Choroid plexus epithelial cell (primary cell): ENCODE measurements at regions not wholly inside any gene's neighbourhood (a gene's known extent, or its start where the extent isn't known, plus 50 kb on each side); places are given as distances from the start of the nearest gene placed in this dataset.

Experiments used
- DNase-seq: peaks from one replicate; pipeline ENCODE4 v3.0.0-alpha.2; 2010; ENCODE audit warnings: low read depth
- H3K4me3 ChIP-seq: 2 replicates; pipeline ENCODE4 v1.5.1; 2011; ENCODE audit warnings: low read depth, mild to moderate bottlenecking, control low read depth, low read length, moderate library complexity
- CTCF ChIP-seq: conservative IDR thresholded peaks from 2 replicates; pipeline ENCODE4 v1.5.1; 2011; ENCODE audit warnings: low read depth, mild to moderate bottlenecking, control low read depth, inconsistent platforms, low read length, moderate library complexity

DNA sequence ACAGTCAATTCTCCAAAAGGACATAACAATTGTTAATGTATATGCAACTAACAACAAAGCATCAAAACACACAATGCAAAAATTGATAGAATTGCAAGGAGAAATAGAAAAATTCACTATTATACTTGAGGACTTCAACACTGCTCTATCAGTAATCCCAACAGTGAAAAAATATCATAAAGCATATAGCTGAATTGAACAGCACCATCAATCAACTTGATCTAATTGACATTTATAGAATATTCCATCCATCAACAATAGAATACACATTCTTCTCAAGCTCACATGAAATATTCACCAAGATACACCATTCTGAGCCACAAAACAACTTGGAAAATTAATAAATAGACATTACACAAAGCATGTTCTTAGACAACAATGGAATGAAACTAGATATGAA, 60.1 kb upstream of the ASXL3 start:
- no peak for DNase-seq
- no peak for TF ChIP-seq CTCF
- no peak overlapping the region for H3K4me3 ChIP-seq

DNA sequence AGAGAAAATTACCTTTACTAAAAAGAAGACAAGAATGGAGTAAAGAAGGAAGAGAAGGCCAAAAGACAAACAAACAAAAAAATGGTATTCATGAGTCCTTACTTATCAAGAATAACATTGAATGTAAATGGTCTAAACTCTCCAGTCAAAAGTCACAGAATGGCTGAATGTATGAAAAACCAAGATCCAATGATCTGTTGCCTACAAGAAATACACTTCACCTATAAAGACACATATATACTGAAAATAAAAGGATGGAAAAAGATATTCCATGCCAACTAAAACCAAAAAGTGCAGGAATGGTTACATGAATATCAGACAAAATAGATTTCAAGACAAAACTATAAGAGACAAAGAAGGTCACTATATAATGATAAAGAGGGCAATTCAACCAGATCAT, 65.0 kb upstream of the ASXL3 start:
- DNase-seq = no peak
- TF ChIP-seq CTCF = no peak
- no peak overlapping the region for H3K4me3 ChIP-seq

DNA sequence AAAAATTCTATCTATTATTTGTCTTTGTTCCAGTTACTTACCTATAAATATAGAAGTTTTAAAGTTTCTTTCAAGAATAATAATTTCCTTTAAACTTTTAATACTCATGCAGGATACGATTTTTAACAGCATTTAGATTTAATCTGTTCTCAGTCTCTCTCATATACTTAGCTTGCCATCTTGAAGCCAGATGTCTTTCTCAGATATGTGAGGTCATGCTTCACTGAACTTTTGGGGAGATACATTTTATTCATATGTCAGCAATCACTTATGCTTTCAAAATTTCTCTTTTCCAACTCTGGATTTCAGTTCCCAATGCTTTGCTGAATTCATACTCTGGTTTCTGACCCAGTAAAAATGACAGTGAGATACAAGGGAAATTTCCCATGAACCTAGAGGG, 66.5 kb upstream of the CCDC178 start:
- no peak for TF ChIP-seq CTCF
- H3K4me3 ChIP-seq = no peak overlapping the region
- DNase-seq = no peak

- TF ChIP-seq CTCF = no peak
Observed at GRCh38 chr18:33505798-33506197, 65.3 kb upstream of the CCDC178 start.

GRCh38 chr18:33505297-33505696, 64.8 kb upstream of the CCDC178 start:
- TF ChIP-seq CTCF = no peak
- no peak overlapping the region for H3K4me3 ChIP-seq
- no peak for DNase-seq

More at GRCh38 chr18:33505798-33506197, 65.3 kb upstream of the CCDC178 start:
- DNase-seq = no peak
- no peak overlapping the region for H3K4me3 ChIP-seq

DNA sequence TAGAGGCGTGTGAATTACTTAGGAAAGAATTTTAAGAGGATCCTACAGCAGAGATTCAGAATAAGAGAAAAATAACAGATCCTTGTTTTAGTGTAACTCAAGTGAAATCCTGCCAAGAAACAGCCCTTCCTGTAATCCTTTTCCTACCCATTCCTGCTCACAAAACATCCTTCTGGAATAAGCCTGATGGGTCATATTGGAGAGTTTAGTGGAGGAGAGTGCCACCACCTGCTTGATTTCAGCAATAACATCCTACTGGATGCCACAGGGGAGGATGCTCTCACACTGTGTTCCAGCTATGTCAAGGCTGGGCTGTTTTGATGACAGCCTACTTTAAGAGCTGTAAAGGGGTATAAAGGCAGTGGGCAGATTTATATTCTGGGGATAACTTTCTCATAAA, 54.8 kb upstream of the CCDC178 start:
- no peak overlapping the region for H3K4me3 ChIP-seq
- peak; percentile 63 for TF ChIP-seq CTCF
- DNase-seq = peak; percentile 54
